ENCODE measurements at regions not wholly inside any gene's neighbourhood (a gene's known extent, or its start where the extent isn't known, plus 50 kb on each side); places are given as distances from the start of the nearest gene placed in this dataset.

DNA sequence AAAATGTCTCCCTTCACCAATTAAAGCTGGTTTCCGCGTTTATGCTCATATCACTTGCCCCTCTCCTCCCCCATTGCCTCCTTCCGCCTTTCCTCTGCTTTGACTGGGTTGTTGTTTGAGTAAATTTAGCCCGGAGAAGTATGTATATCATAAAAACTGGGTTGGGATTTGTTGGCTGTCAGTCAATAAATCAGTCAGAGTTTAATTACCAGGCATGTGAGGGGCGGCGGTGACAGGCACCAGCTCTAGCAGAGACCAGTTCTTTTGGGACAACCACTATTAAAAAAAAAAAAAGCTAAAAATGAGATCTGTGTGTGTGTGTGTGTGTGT is 382.4 kb upstream of the SMIM21 start:
- TF ChIP-seq, protein P1, sequence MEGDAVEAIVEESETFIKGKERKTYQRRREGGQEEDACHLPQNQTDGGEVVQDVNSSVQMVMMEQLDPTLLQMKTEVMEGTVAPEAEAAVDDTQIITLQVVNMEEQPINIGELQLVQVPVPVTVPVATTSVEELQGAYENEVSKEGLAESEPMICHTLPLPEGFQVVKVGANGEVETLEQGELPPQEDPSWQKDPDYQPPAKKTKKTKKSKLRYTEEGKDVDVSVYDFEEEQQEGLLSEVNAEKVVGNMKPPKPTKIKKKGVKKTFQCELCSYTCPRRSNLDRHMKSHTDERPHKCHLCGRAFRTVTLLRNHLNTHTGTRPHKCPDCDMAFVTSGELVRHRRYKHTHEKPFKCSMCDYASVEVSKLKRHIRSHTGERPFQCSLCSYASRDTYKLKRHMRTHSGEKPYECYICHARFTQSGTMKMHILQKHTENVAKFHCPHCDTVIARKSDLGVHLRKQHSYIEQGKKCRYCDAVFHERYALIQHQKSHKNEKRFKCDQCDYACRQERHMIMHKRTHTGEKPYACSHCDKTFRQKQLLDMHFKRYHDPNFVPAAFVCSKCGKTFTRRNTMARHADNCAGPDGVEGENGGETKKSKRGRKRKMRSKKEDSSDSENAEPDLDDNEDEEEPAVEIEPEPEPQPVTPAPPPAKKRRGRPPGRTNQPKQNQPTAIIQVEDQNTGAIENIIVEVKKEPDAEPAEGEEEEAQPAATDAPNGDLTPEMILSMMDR (IDR thresholded peaks at IDR 0.05): no peak
- TF ChIP-seq POLR2A (IDR thresholded peaks at IDR 0.05): no peak
